ENCODE measurements at regions not wholly inside any gene's neighbourhood (a gene's known extent, or its start where the extent isn't known, plus 50 kb on each side); places are given as distances from the start of the nearest gene placed in this dataset.

- TF ChIP-seq CTCF (IDR thresholded peaks at IDR 0.05; ENCODE audit: low read length) (no peak), EZH2 (IDR thresholded peaks at IDR 0.05; ENCODE audit: borderline replicate concordance, low read length) (no peak)
Measured at GRCh38 chr1:193974286-193974798, 787.9 kb upstream of the B3GALT2 start.
